Activated naive CD4-positive, alpha-beta T cell treated with anti-CD3 and anti-CD28 coated beads, Interleukin-2, amount 50 U/mL, for 16 hours (primary cell): ENCODE measurements at regions not wholly inside any gene's neighbourhood (a gene's known extent, or its start where the extent isn't known, plus 50 kb on each side); places are given as distances from the start of the nearest gene placed in this dataset.

Source experiments
- DNase-seq: peaks from one replicate; pipeline ENCODE4 v3.0.0-alpha.2; 2020

- DNase-seq: no peak
Observed at GRCh38 chr2:6692819-6693218, 172.9 kb downstream of the CMPK2 start.

- no peak for DNase-seq
Observed at GRCh38 chr2:6694555-6694954, 171.2 kb downstream of the CMPK2 start.

DNA sequence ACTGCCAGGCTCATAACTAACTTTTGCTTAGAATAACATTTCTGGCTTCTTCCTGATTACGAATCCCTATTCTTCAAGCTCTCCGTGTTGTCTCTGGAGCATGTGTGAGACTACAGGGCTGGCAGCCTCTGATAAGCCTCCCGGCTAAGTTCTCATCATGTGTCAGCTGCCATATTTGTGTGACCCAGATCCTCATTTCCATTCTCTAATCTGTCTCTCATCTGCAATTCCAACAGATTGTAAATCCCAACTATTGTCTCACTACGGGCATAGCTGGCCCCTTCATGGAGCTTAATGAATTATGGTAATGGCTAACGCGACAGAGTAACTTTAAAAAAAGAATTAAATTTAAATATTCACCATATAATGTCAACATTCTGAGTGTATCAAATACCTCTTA, 165.4 kb downstream of the CMPK2 start:
- no peak for DNase-seq

GRCh38 chr2:6704077-6704476, 161.6 kb downstream of the CMPK2 start:
- DNase-seq: no peak

- DNase-seq: no peak
Observed at GRCh38 chr2:6721395-6721794, 144.3 kb downstream of the CMPK2 start.

- no peak for DNase-seq
Observed at GRCh38 chr2:6722574-6722973, 143.1 kb downstream of the CMPK2 start.

GRCh38 chr2:6723865-6724604, 141.7 kb downstream of the CMPK2 start:
- DNase-seq: no peak

- no peak for DNase-seq
Observed at GRCh38 chr2:6724605-6725140, 141.0 kb downstream of the CMPK2 start.

DNA sequence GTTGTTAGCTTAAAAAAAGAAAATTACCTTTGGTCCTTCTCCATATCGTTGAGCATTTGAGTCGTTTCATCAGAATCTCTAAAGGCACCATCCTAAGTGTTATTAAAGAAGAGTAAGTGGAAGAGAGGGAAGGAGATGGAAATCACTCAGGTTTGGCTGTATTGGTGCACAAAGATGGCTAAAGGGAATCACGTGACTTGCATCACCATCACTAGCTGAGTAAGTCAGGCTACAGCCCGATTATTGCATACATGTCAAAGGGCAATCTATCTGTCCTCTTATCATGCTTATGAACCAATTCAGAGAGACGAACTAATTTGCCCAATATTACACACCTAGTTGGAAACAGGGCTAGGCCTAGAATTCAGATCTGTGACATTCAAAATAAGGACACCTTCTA, 137.6 kb downstream of the CMPK2 start:
- DNase-seq: no peak

DNA sequence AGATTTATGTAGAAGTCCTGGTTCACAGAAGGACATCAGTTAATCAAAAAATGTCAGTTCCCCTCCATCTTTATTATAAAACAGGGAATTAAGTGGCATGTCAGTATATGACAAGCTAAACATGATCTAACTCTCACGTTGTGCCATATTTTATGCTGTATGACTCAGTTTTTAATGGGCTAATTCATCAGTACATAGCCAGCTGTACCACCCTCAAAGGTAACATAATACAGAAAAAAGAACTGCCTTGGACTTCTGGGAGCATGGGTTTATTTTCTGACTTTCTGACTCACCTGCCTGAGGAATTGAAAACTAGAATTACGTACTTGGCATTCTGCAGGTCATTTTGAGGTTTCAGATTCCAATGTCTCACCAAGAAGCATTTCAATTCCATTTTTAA, 135.7 kb downstream of the CMPK2 start:
- DNase-seq: no peak

DNA sequence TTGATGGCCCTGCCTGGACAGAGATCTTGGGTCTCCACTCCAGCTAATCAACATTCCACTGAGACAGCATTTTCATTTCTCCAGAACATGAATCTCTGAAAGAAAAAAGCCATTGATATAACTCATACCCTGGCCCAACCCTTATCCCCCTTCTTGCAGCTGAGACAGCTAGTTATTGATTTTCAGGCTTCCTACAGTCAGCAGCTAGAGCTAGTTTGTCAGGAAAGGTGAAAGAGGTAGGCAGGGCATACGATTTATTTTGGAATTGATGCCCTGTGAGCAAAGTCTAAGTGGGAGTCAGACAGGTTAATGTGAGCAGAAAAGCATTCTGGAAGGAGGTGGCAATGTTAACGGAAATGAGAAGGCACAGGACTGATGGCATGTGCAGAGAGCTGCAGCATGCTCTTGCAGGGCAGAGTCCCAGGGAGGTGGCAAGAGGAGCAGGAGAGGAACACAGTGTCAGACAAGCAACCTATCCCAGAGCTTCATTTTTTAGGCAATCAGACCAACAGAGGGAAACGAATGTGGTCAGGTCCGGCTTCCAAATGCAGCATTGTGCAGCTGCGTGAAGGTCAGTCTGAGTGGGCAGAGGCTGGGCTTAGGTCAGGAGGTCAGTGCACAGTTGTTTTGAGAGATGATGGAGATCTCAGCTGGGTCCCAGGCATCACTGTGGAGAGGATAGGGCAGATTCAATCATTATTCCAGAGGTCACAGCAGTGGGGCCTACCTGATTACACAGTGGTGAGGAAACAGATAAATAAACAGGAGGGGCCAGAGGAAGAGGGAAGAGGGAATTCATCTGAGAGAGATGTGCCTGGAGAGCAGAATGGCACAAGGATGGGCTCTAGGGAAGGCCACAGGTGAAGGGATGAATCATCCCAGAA, 134.8 kb downstream of the CMPK2 start:
- no peak for DNase-seq

- no peak for DNase-seq
Observed at GRCh38 chr2:6739547-6739946, 126.2 kb downstream of the CMPK2 start.

GRCh38 chr2:6741229-6741628, 124.5 kb downstream of the CMPK2 start:
- no peak for DNase-seq

DNA sequence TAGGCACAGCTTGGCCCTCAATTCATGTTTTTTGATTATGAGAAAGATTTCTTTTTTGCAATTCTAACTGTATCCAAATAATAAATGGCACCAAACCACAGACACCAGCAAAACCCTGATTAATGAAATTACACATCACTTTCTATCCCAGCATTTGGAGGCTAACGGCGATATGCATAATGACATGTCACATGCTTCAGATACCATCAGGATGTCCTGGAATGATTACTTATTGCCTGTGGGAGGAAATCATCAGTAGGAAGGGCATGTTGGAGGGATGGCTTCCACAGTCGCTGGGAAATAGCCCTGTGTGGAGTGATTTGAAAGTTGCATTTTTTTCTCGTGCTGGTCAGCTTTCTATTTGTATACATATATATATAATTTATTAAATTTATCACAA, 121.7 kb downstream of the CMPK2 start:
- no peak for DNase-seq

DNA sequence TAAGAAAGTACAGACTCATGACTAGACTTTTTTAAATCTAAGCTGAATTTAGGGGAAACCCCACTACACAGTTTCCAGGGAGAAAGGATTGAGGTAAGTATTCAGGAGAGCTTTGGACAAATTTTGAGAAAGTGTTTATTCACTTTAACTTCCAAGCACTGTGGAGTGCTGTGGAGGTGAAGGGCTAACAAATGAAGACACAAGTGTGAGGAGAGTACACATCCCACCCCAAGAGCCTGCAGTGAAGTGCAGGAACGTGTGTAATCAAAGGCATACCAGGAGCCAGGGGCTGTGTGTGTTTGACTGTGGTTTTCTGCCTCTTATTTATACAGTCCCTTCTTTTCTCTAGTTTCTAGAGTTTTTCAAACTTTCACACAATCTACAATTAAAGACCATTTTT, 118.3 kb downstream of the CMPK2 start:
- no peak for DNase-seq

GRCh38 chr2:6748406-6749067, 117.2 kb downstream of the CMPK2 start:
- DNase-seq: no peak

- DNase-seq: no peak
Observed at GRCh38 chr2:6749962-6750361, 115.7 kb downstream of the CMPK2 start.

- no peak for DNase-seq
Observed at GRCh38 chr2:6750411-6751158, 115.1 kb downstream of the CMPK2 start.

DNA sequence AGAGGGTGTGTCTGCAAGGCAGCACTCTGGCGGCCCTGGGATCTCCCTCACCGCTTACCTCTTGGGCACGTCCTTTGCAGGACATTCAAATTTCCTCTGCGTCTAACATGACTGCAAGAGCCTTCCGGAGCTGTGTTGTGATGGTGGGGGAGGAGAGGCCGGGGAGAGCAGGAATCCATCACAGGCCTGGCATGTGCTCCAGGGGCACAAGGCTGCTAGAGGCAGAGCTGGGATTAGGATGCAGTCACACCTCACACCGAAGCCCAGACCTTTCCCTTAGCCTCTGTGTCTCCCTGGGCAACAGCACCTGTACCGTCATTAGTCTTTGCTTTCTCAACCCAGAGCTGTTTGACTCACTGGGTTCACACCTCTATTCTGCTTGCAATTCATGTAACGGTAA, 111.3 kb downstream of the CMPK2 start:
- no peak for DNase-seq

GRCh38 chr2:6755456-6755855, 110.3 kb downstream of the CMPK2 start:
- DNase-seq: no peak

- no peak for DNase-seq
Observed at GRCh38 chr2:6757215-6757614, 108.5 kb downstream of the CMPK2 start.

- DNase-seq: no peak
Observed at GRCh38 chr2:6759689-6760088, 106.0 kb downstream of the CMPK2 start.

DNA sequence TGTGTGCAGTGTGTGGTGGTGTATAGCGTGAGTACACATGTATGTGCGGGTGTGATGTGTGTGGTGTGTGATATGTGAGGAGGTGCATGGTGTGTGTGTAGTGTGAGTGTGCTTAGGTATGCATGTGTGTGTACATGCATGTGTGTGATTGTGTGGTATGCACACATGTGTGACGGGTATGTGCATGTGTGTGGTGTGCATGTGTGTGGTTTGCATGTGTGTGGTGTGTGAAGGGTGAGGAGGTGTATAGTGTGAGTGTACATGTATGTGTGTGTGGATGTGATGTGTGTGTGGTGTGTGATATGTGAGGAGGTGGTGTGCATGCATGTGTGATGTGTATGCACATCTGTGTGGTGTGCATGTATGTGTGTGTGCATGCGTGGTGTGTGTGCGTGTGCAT, 105.6 kb downstream of the CMPK2 start:
- DNase-seq: no peak
